NCI-H1417 (cell line): ENCODE measurements at regions not wholly inside any gene's neighbourhood (a gene's known extent, or its start where the extent isn't known, plus 50 kb on each side); places are given as distances from the start of the nearest gene placed in this dataset.

Source experiments
- DNase-seq, 3 experiments: peaks; one replicate each; lab custom pipeline; 2025; lab: John Stamatoyannopoulos, UW

GRCh38 chr11:81033779-81034540 is 1593.1 kb upstream of the TENM4 start:
- DNase-seq: peak in 1 of 3 experiments; percentile 13

GRCh38 chr11:81032906-81033305 is 1592.1 kb upstream of the TENM4 start:
- no peak for DNase-seq

GRCh38 chr11:81030186-81030585 is 1589.4 kb upstream of the TENM4 start:
- no peak for DNase-seq

- DNase-seq: peak in 1 of 3 experiments; percentile 15
These were observed 1585.2 kb upstream of the TENM4 start for GRCh38 chr11:81026032-81026431.

- no peak for DNase-seq
These were observed 1581.2 kb upstream of the TENM4 start for GRCh38 chr11:81022057-81022456.

- DNase-seq: no peak
These were observed 1569.8 kb upstream of the TENM4 start for GRCh38 chr11:81010631-81011030.

- peak in 1 of 3 experiments; percentile 43 for DNase-seq
These were observed 1566.2 kb upstream of the TENM4 start for GRCh38 chr11:81007046-81007445.

GRCh38 chr11:81005595-81005994 is 1564.8 kb upstream of the TENM4 start:
- peak in 1 of 3 experiments; percentile 23 for DNase-seq

GRCh38 chr11:81004576-81004975 is 1563.7 kb upstream of the TENM4 start:
- DNase-seq: no peak

- DNase-seq: no peak
These were observed 1561.5 kb upstream of the TENM4 start for GRCh38 chr11:81002374-81002773.

- no peak for DNase-seq
These were observed 1559.9 kb upstream of the TENM4 start for GRCh38 chr11:81000735-81001134.

GRCh38 chr11:81000334-81000733 is 1559.5 kb upstream of the TENM4 start:
- DNase-seq: no peak

GRCh38 chr11:80995523-80995922 is 1554.7 kb upstream of the TENM4 start:
- DNase-seq: no peak

- no peak for DNase-seq
These were observed 1552.7 kb upstream of the TENM4 start for GRCh38 chr11:80993536-80993935.

- DNase-seq: no peak
These were observed 1550.1 kb upstream of the TENM4 start for GRCh38 chr11:80990885-80991284.

GRCh38 chr11:80987171-80987570 is 1546.3 kb upstream of the TENM4 start:
- DNase-seq: no peak

GRCh38 chr11:80986421-80987074 is 1545.7 kb upstream of the TENM4 start:
- no peak for DNase-seq

GRCh38 chr11:80980227-80980626 is 1539.4 kb upstream of the TENM4 start:
- no peak for DNase-seq

GRCh38 chr11:80973786-80974185 is 1533.0 kb upstream of the TENM4 start:
- DNase-seq: no peak

- DNase-seq: no peak
These were observed 1529.2 kb upstream of the TENM4 start for GRCh38 chr11:80970037-80970436.

GRCh38 chr11:80967649-80968048 is 1526.8 kb upstream of the TENM4 start:
- DNase-seq: no peak

GRCh38 chr11:80960381-80961029 is 1519.7 kb upstream of the TENM4 start:
- no peak for DNase-seq

- DNase-seq: no peak
These were observed 1518.9 kb upstream of the TENM4 start for GRCh38 chr11:80959751-80960150.
